Tibial nerve (tissue), 4 donors: ENCODE measurements at regions not wholly inside any gene's neighbourhood (a gene's known extent, or its start where the extent isn't known, plus 50 kb on each side); places are given as distances from the start of the nearest gene placed in this dataset.

Experiments
- DNase-seq, 2 donors: peaks; one replicate each; pipeline ENCODE4 v3.0.0-alpha.2; 2019; ENCODE audit warnings: low spot score in 2 of 2
- H3K27ac ChIP-seq, 4 donors: fragments of 200-600 bp; sonication (generic) in 3 of 4; one replicate each; pipeline ENCODE4 v1.5.1; 2017 to 2019; ENCODE audit warnings: mild to moderate bottlenecking in 1 of 4
- H3K27me3 ChIP-seq, 2 donors: fragments of 200-600 bp; sonication (generic) in 1 of 2; one replicate each; pipeline versions ENCODE4 v1.5.1 to v1.6.0; 2017 to 2019
- H3K36me3 ChIP-seq, 3 donors: fragments of 200-600 bp; sonication (generic); one replicate each; pipeline ENCODE4 v1.5.1; 2018 to 2019
- H3K4me1 ChIP-seq, 4 donors: fragments of 200-600 bp; sonication (generic) in 3 of 4; one replicate each; pipeline ENCODE4 v1.5.1; 2017 to 2019
- H3K4me3 ChIP-seq, 4 donors: fragments of 200-600 bp; sonication (generic) in 3 of 4; one replicate each; pipeline ENCODE4 v1.5.1; 2017 to 2019; ENCODE audit warnings: mild to moderate bottlenecking in 1 of 4, moderate library complexity in 1 of 4
- H3K9me3 ChIP-seq, 4 donors: fragments of 200-600 bp; sonication (generic) in 3 of 4; one replicate each; pipeline ENCODE4 v1.5.1; 2017 to 2019
- CTCF ChIP-seq, 5 experiments: fragments of 200-600 bp in 3 of 5; fragments of 450-650 bp in 2 of 5; sonication (generic) in 3 of 5; IDR thresholded peaks; one replicate each; pipeline ENCODE4 v1.5.1; 2016 to 2019; ENCODE audit warnings: antibody characterized with exemption in 5 of 5, mild to moderate bottlenecking in 3 of 5, moderate library complexity in 2 of 5
- EP300 ChIP-seq, 2 donors: sonication (generic); formaldehyde crosslinking; IDR thresholded peaks; one replicate each; pipeline ENCODE4 v1.6.1; 2017; ENCODE audit warnings: antibody characterized with exemption in 2 of 2, mild to moderate bottlenecking in 1 of 2
- POLR2A ChIP-seq, 2 donors: fragments of 450-650 bp; IDR thresholded peaks; one replicate each; pipeline ENCODE4 v1.6.1; 2017; ENCODE audit warnings: antibody characterized with exemption in 2 of 2, mild to moderate bottlenecking in 2 of 2, moderate library complexity in 2 of 2
- WGBS, 2 donors: methylation state at CpG; one replicate each; pipeline ENCODE4 v1.1.5; 2018; 5-methylcytosine and 5-hydroxymethylcytosine counted together

- no peak overlapping the region for H3K4me3 ChIP-seq
- DNase-seq, result no peak
- 88 to 92% methylated on average over 7 of the region's 7 CpGs for WGBS, 2 donors
These were observed 270.0 kb upstream of the TCF4 start for GRCh38 chr18:55857956-55858355.

GRCh38 chr18:55857409-55857808, 269.4 kb upstream of the TCF4 start:
- no peak overlapping the region for H3K4me3 ChIP-seq
- peaks cover 0 to 16% (median 2%) of the 10 kb centered on the region in 4 donors for H3K4me1 ChIP-seq
- no peak for DNase-seq
- H3K9me3 ChIP-seq, result no peaks in the 10 kb centered on the region
- WGBS, 2 donors, result 76 to 79% methylated on average over 2 of the region's 2 CpGs
- H3K36me3 ChIP-seq, result no peaks in the 10 kb centered on the region
- peaks cover 0 to 19% of the 10 kb centered on the region in 2 donors for H3K27me3 ChIP-seq
- no peak overlapping the region for H3K27ac ChIP-seq
- TF ChIP-seq POLR2A (IDR thresholded peaks at IDR 0.05) (no peak), EP300 (IDR thresholded peaks at IDR 0.05) (no peak), CTCF (IDR thresholded peaks at IDR 0.05) (no peak)

More at GRCh38 chr18:55857956-55858355, 270.0 kb upstream of the TCF4 start:
- Histone ChIP-seq H3K27ac (no peak overlapping the region), H3K9me3 (no peaks in the 10 kb centered on the region), H3K4me1 (peaks cover 0 to 16% (median 2%) of the 10 kb centered on the region in 4 donors), H3K36me3 (no peaks in the 10 kb centered on the region), H3K27me3 (peaks cover 0 to 19% of the 10 kb centered on the region in 2 donors)
- no peak for TF ChIP-seq CTCF (IDR thresholded peaks at IDR 0.05)
- no peak for TF ChIP-seq POLR2A (IDR thresholded peaks at IDR 0.05)
- no peak for TF ChIP-seq EP300 (IDR thresholded peaks at IDR 0.05)

- DNase-seq, result no peak
- H3K4me3 ChIP-seq, result no peak overlapping the region
- TF ChIP-seq CTCF (IDR thresholded peaks at IDR 0.05) (no peak), POLR2A (IDR thresholded peaks at IDR 0.05) (no peak), EP300 (IDR thresholded peaks at IDR 0.05) (no peak)
- no peaks in the 10 kb centered on the region for H3K36me3 ChIP-seq
- H3K9me3 ChIP-seq, result no peaks in the 10 kb centered on the region
- H3K27me3 ChIP-seq, result peaks cover 0 to 19% of the 10 kb centered on the region in 2 donors
- peaks cover 0 to 16% (median 2%) of the 10 kb centered on the region in 4 donors for H3K4me1 ChIP-seq
- no peak overlapping the region for H3K27ac ChIP-seq
These were observed 268.7 kb upstream of the TCF4 start for GRCh38 chr18:55856679-55857078.

- Histone ChIP-seq H3K4me1 (peaks cover 0 to 12% (median 2%) of the 10 kb centered on the region in 4 donors), H3K36me3 (no peaks in the 10 kb centered on the region), H3K9me3 (no peaks in the 10 kb centered on the region), H3K4me3 (no peak overlapping the region), H3K27ac (no peak overlapping the region), H3K27me3 (peaks cover 0 to 19% of the 10 kb centered on the region in 2 donors)
- TF ChIP-seq POLR2A (IDR thresholded peaks at IDR 0.05) (no peak), EP300 (IDR thresholded peaks at IDR 0.05) (no peak), CTCF (IDR thresholded peaks at IDR 0.05) (no peak)
- no peak for DNase-seq
- WGBS, 2 donors, result 69 to 70% methylated on average over 2 of the region's 2 CpGs
These were observed 268.2 kb upstream of the TCF4 start for GRCh38 chr18:55856229-55856628.

GRCh38 chr18:55853268-55853667, 265.3 kb upstream of the TCF4 start:
- Histone ChIP-seq H3K27me3 (peaks cover 0 to 4% of the 10 kb centered on the region in 2 donors), H3K27ac (no peak overlapping the region), H3K9me3 (no peaks in the 10 kb centered on the region), H3K4me3 (no peak overlapping the region), H3K36me3 (no peaks in the 10 kb centered on the region), H3K4me1 (peaks cover 0 to 3% (median under 1%) of the 10 kb centered on the region in 4 donors)
- TF ChIP-seq POLR2A (IDR thresholded peaks at IDR 0.05) (no peak), CTCF (IDR thresholded peaks at IDR 0.05) (no peak), EP300 (IDR thresholded peaks at IDR 0.05) (no peak)
- WGBS, 2 donors, result 89 to 90% methylated on average over 3 of the region's 3 CpGs
- no peak for DNase-seq
